ENCODE measurements at regions not wholly inside any gene's neighbourhood (a gene's known extent, or its start where the extent isn't known, plus 50 kb on each side); places are given as distances from the start of the nearest gene placed in this dataset.

DNA sequence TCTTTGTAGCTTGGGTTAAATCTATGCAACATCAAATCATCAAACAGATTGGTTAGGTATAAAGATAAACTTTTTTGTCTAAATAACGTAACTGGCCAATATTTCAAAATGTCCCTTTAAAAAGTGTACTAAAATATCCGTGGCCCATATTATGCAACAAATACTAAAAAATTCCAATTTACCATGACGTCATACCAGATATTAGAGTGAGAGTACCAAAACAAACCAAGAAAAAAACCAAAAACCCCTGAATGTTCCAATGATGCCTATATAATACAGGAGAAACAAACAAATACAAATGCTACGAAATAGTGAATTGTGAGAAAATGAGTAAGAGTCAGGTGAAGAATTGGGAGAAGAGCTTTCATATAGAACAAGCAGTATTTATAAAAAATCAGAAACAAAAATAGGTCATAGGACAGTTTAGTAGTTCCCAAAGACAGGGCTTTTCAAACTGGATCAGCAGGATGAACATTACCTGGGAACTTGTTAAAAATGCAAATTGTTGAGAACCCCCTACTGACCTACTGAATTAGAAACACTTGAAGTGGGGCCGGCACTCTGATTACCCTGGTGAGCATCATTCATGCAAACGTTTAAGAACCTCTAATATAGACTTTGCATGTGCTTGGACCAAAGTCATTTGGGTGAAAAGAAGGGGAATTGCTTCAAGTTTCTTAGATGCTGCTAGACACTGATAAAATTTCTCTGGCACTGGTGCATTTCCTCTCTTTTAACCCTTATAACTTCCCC, 753.7 kb downstream of the DSC3 start:
- TF ChIP-seq, protein P1, sequence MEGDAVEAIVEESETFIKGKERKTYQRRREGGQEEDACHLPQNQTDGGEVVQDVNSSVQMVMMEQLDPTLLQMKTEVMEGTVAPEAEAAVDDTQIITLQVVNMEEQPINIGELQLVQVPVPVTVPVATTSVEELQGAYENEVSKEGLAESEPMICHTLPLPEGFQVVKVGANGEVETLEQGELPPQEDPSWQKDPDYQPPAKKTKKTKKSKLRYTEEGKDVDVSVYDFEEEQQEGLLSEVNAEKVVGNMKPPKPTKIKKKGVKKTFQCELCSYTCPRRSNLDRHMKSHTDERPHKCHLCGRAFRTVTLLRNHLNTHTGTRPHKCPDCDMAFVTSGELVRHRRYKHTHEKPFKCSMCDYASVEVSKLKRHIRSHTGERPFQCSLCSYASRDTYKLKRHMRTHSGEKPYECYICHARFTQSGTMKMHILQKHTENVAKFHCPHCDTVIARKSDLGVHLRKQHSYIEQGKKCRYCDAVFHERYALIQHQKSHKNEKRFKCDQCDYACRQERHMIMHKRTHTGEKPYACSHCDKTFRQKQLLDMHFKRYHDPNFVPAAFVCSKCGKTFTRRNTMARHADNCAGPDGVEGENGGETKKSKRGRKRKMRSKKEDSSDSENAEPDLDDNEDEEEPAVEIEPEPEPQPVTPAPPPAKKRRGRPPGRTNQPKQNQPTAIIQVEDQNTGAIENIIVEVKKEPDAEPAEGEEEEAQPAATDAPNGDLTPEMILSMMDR (IDR thresholded peaks at IDR 0.05; ENCODE audit: control extremely low read depth in 1 of 3, insufficient read depth in 1 of 3, low read depth in 1 of 3, low read length in 3 of 3) = no peak
- TF ChIP-seq EZH2 (IDR thresholded peaks at IDR 0.05; ENCODE audit: low read depth, low read length, severe bottlenecking) = no peak
- TF ChIP-seq EP300 (IDR thresholded peaks at IDR 0.05; ENCODE audit: borderline replicate concordance in 1 of 2, low read depth in 2 of 2, low read length in 2 of 2) = no peak
- TF ChIP-seq BCL11A (IDR thresholded peaks at IDR 0.05; ENCODE audit: low read depth in 2 of 2, low read length in 2 of 2) = no peak
- no peak for TF ChIP-seq FOSL1 (IDR thresholded peaks at IDR 0.05; ENCODE audit: insufficient read depth, low read depth, low read length)
- no peak for TF ChIP-seq KDM1A (IDR thresholded peaks at IDR 0.05; ENCODE audit: borderline replicate concordance, low read length)
- no peak for TF ChIP-seq SRF (IDR thresholded peaks at IDR 0.05; ENCODE audit: low read depth, low read length)
- no peak for TF ChIP-seq CHD2 (IDR thresholded peaks at IDR 0.05; ENCODE audit: low read length)
- TF ChIP-seq, protein P2, sequence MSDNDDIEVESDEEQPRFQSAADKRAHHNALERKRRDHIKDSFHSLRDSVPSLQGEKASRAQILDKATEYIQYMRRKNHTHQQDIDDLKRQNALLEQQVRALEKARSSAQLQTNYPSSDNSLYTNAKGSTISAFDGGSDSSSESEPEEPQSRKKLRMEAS (IDR thresholded peaks at IDR 0.05) = no peak
- TF ChIP-seq TAF1 (IDR thresholded peaks at IDR 0.05; ENCODE audit: low read depth, low read length) = no peak
- TF ChIP-seq POLR2A (IDR thresholded peaks at IDR 0.05; ENCODE audit: control extremely low read depth in 1 of 2, low read depth in 2 of 2, low read length in 2 of 2) = no peak
